SK-N-SH (cell line): ENCODE measurements at regions not wholly inside any gene's neighbourhood (a gene's known extent, or its start where the extent isn't known, plus 50 kb on each side); places are given as distances from the start of the nearest gene placed in this dataset.

ENCODE experiments used
- CTCF ChIA-PET: fragments of 300-600, 350-600 bp; formaldehyde crosslinking; extraction: SDS; loops from one replicate; lab custom pipeline; 2021; lab: Yijun Ruan, JAX
- POLR2A ChIA-PET: fragments of 350-600 bp; sonication (Branson Sonifier 250); formaldehyde crosslinking; extraction: SDS; loops from one replicate; lab custom pipeline; 2020; ENCODE audit warnings: antibody characterized with exemption, inconsistent platforms; lab: Yijun Ruan, JAX
- DNase-seq: peaks from one replicate; pipeline ENCODE4 v3.0.0; 2012
- H2AFZ ChIP-seq: fragments of 200-600 bp; sonication (generic); 2 replicates; pipeline ENCODE4 v1.8.1; 2016; ENCODE audit warnings: antibody characterized with exemption, mild to moderate bottlenecking, low read depth
- H3F3A ChIP-seq: fragments of 200-600 bp; sonication (generic); replicated peaks from 2 replicates; pipeline ENCODE3; 2016; ENCODE audit warnings: antibody characterized with exemption, mild to moderate bottlenecking; ENCODE audit not compliant: insufficient read depth
- H3K27ac ChIP-seq, 2 experiments: fragments of 200-500 bp in 1 of 2; fragments of 200-600 bp in 1 of 2; sonication (Bioruptor generic) in 1 of 2; sonication (generic), shearing (Covaris generic) in 1 of 2; 2 replicates each; pipeline versions ENCODE4 v1.5.1 to v1.6.1; 2014 to 2016; ENCODE audit warnings: low read depth in 2 of 2, inconsistent platforms in 1 of 2, low read length in 1 of 2, mild to moderate bottlenecking in 1 of 2, mixed read lengths in 1 of 2
- H3K27me3 ChIP-seq: fragments of 200-600 bp; sonication (generic), shearing (Covaris generic); 2 replicates; pipeline ENCODE4 v1.6.1; 2016; ENCODE audit warnings: mixed run types; ENCODE audit not compliant: insufficient read depth
- H3K36me3 ChIP-seq, 2 experiments: fragments of 200-500 bp in 1 of 2; fragments of 200-600 bp in 1 of 2; sonication (Bioruptor generic) in 1 of 2; sonication (generic) in 1 of 2; replicated peaks in 1 of 2; 2 replicates each; pipeline versions ENCODE3 to v1.5.1; 2014 to 2016; ENCODE audit warnings: low read length in 1 of 2, mild to moderate bottlenecking in 1 of 2; ENCODE audit not compliant: insufficient read depth in 2 of 2, control insufficient read depth in 1 of 2
- H3K4me1 ChIP-seq, 2 experiments: fragments of 200-500 bp in 1 of 2; fragments of 200-600 bp in 1 of 2; sonication (Bioruptor generic) in 1 of 2; sonication (generic), shearing (Covaris generic) in 1 of 2; 2 replicates each; pipeline versions ENCODE4 v1.5.1 to v1.6.1; 2014 to 2016; ENCODE audit warnings: low read depth in 1 of 2, low read length in 1 of 2, mixed run types in 1 of 2; ENCODE audit not compliant: insufficient read depth in 2 of 2, control insufficient read depth in 1 of 2
- H3K4me2 ChIP-seq: fragments of 200-600 bp; sonication (generic), shearing (Covaris generic); 2 replicates; pipeline ENCODE4 v1.6.1; 2017; ENCODE audit warnings: mixed run types
- H3K4me3 ChIP-seq, 2 experiments: fragments of 200-500 bp in 1 of 2; fragments of 200-600 bp in 1 of 2; sonication (Bioruptor generic) in 1 of 2; sonication (generic), shearing (Covaris generic) in 1 of 2; 2 replicates each; pipeline versions ENCODE4 v1.5.1 to v1.8.1; 2014 to 2016; ENCODE audit warnings: low read depth in 2 of 2, inconsistent platforms in 1 of 2, low read length in 1 of 2, mild to moderate bottlenecking in 1 of 2, mixed read lengths in 1 of 2, moderate library complexity in 1 of 2
- H3K79me2 ChIP-seq: fragments of 200-600 bp; sonication (generic); 2 replicates; pipeline ENCODE4 v1.8.1; 2017; ENCODE audit warnings: mild to moderate bottlenecking; ENCODE audit not compliant: insufficient read depth
- H3K9ac ChIP-seq: fragments of 200-600 bp; sonication (generic); 2 replicates; pipeline ENCODE4 v1.6.1; 2017; ENCODE audit warnings: mixed run types
- H3K9me2 ChIP-seq: fragments of 200-600 bp; sonication (generic); 2 replicates; pipeline ENCODE4 v1.6.1; 2017; ENCODE audit warnings: mixed run types
- H3K9me3 ChIP-seq: fragments of 200-600 bp; sonication (generic); 2 replicates; pipeline ENCODE4 v1.6.1; 2017; ENCODE audit warnings: mixed run types, mild to moderate bottlenecking, moderate library complexity
- H4K20me1 ChIP-seq: fragments of 200-600 bp; sonication (generic); 2 replicates; pipeline ENCODE4 v1.6.1; 2017; ENCODE audit warnings: mild to moderate bottlenecking, mixed run types; ENCODE audit not compliant: insufficient read depth
- CTCF ChIP-seq: fragments of 200-600 bp; sonication (generic); IDR thresholded peaks from 2 replicates; pipeline ENCODE4 v1.6.1; 2017; ENCODE audit warnings: antibody characterized with exemption, mild to moderate bottlenecking, moderate library complexity
- ELF1 ChIP-seq: IDR thresholded peaks from 2 replicates; pipeline ENCODE4 v1.4.0; 2012
- GABPA ChIP-seq: IDR thresholded peaks from 2 replicates; pipeline ENCODE4 v1.4.0; 2012; ENCODE audit warnings: low read depth, mild to moderate bottlenecking
- IRF3 ChIP-seq: fragments of 150-350 bp; IDR thresholded peaks from 2 replicates; pipeline ENCODE4 v1.6.1; 2016; ENCODE audit warnings: mild to moderate bottlenecking, low read depth, low read length
- MAX ChIP-seq: IDR thresholded peaks from 2 replicates; pipeline ENCODE4 v1.4.0; 2012; ENCODE audit warnings: low read depth
- NFIC ChIP-seq: IDR thresholded peaks from 2 replicates; pipeline ENCODE4 v1.4.0; 2012; ENCODE audit warnings: borderline replicate concordance
- RAD21 ChIP-seq: IDR thresholded peaks from 2 replicates; pipeline ENCODE4 v1.6.1; 2012; ENCODE audit warnings: mild to moderate bottlenecking, low read length
- REST ChIP-seq: IDR thresholded peaks from 2 replicates; pipeline ENCODE4 v1.6.1; 2012; ENCODE audit warnings: mild to moderate bottlenecking, low read depth, low read length, moderate library complexity
- RXRA ChIP-seq: IDR thresholded peaks from 2 replicates; pipeline ENCODE4 v1.4.0; 2012; ENCODE audit warnings: low read depth, mild to moderate bottlenecking, borderline replicate concordance
- SIN3A ChIP-seq: IDR thresholded peaks from 2 replicates; pipeline ENCODE4 v1.6.1; 2012; ENCODE audit warnings: low read depth, mild to moderate bottlenecking, low read length, moderate library complexity, borderline replicate concordance
- SMC3 ChIP-seq: IDR thresholded peaks from 2 replicates; pipeline ENCODE4 v1.6.1; 2012; ENCODE audit warnings: low read depth, low read length, improper control_type of control experiment
- TEAD4 ChIP-seq: IDR thresholded peaks from 2 replicates; pipeline ENCODE4 v1.4.0; 2012; ENCODE audit warnings: mild to moderate bottlenecking, borderline replicate concordance; ENCODE audit not compliant: insufficient read depth
- USF1 ChIP-seq: IDR thresholded peaks from 2 replicates; pipeline ENCODE4 v1.4.0; 2012; ENCODE audit warnings: low read depth, borderline replicate concordance
- USF2 ChIP-seq: fragments of 150-350 bp; IDR thresholded peaks from 2 replicates; pipeline ENCODE4 v1.6.1; 2017; ENCODE audit warnings: antibody characterized with exemption, low read length, low read depth, borderline replicate concordance
- YY1 ChIP-seq: IDR thresholded peaks from 2 replicates; pipeline ENCODE4 v1.4.0; 2012; ENCODE audit warnings: low read depth, mild to moderate bottlenecking
- ZBTB33 ChIP-seq: IDR thresholded peaks from 2 replicates; pipeline ENCODE4 v1.4.0; 2012; ENCODE audit warnings: low read depth, borderline replicate concordance
- WGBS: methylation state at CpG from one replicate; pipeline ENCODE4 v1.1.6; 2017; ENCODE audit warnings: low lambda C conversion rate; 5-methylcytosine and 5-hydroxymethylcytosine counted together

- TF ChIP-seq REST, result no peak
- no peak for TF ChIP-seq RAD21
- TF ChIP-seq ELF1, result no peak
- TF ChIP-seq NFIC, result no peak
- TF ChIP-seq YY1, result no peak
- no peak for TF ChIP-seq USF2
- no peak for TF ChIP-seq RXRA
- TF ChIP-seq USF1, result no peak
- no peak for TF ChIP-seq SMC3
- no peak for TF ChIP-seq MAX
- no peak for TF ChIP-seq ZBTB33
These were observed 468.7 kb upstream of the CDH7 start (continued) for GRCh38 chr18:65282096-65282495.

- no peak overlapping the region for H3K4me2 ChIP-seq
- 49% methylated on average over 4 of the region's 4 CpGs for WGBS
These were observed 471.0 kb upstream of the CDH7 start for GRCh38 chr18:65279668-65280305.

More at GRCh38 chr18:65279668-65280305, 471.0 kb upstream of the CDH7 start:
- Histone ChIP-seq H3K36me3 (no peaks in the 10 kb centered on the region), H3K9ac (no peak overlapping the region), H3F3A (no peaks in the 10 kb centered on the region), H3K9me2 (no peaks in the 10 kb centered on the region), H3K9me3 (no peaks in the 10 kb centered on the region), H3K27ac (no peak overlapping the region), H4K20me1 (no peaks in the 10 kb centered on the region), H3K4me3 (no peak overlapping the region), H3K27me3 (no peaks in the 10 kb centered on the region), H2AFZ (no peak overlapping the region), H3K79me2 (no peaks in the 10 kb centered on the region), H3K4me1 (no peaks in the 10 kb centered on the region)
- ChIA-PET CTCF (no interaction called here), POLR2A (no interaction called here)
- TF ChIP-seq TEAD4, result no peak
- TF ChIP-seq GABPA, result no peak
- no peak for TF ChIP-seq IRF3
- TF ChIP-seq CTCF, result no peak
- no peak for TF ChIP-seq RAD21
- no peak for TF ChIP-seq YY1
- TF ChIP-seq SIN3A, result no peak
- TF ChIP-seq ZBTB33, result no peak
- no peak for DNase-seq
